Activated naive CD8-positive, alpha-beta T cell (primary cell): ENCODE measurements at regions not wholly inside any gene's neighbourhood (a gene's known extent, or its start where the extent isn't known, plus 50 kb on each side); places are given as distances from the start of the nearest gene placed in this dataset.

Source experiments
- H3K27ac Mint-ChIP-seq: one replicate; pipeline ENCODE4 v1.8.0; 2021; ENCODE audit warnings: mixed read lengths
- H3K27me3 Mint-ChIP-seq: one replicate; pipeline ENCODE4 v1.8.0; 2021; ENCODE audit warnings: mixed read lengths
- H3K36me3 Mint-ChIP-seq: one replicate; pipeline ENCODE4 v1.8.0; 2021; ENCODE audit warnings: mixed read lengths
- H3K4me1 Mint-ChIP-seq: one replicate; pipeline ENCODE4 v1.8.0; 2021; ENCODE audit warnings: low read depth, mixed read lengths
- H3K4me3 Mint-ChIP-seq: one replicate; pipeline ENCODE4 v1.8.0; 2021; ENCODE audit warnings: mild to moderate bottlenecking, mixed read lengths
- H3K9me3 Mint-ChIP-seq: one replicate; pipeline ENCODE4 v1.8.0; 2021; ENCODE audit warnings: low read depth, mixed read lengths

GRCh38 chr3:13200465-13200864, 127.2 kb upstream of the IQSEC1 start:
- no peaks in the 10 kb centered on the region for H3K36me3 Mint-ChIP-seq
- peaks cover 13% of the 10 kb centered on the region for H3K4me1 Mint-ChIP-seq
- H3K4me3 Mint-ChIP-seq, result no peak overlapping the region
- H3K27me3 Mint-ChIP-seq, result peaks cover 13% of the 10 kb centered on the region
- no peaks in the 10 kb centered on the region for H3K9me3 Mint-ChIP-seq
- H3K27ac Mint-ChIP-seq, result no peak overlapping the region

GRCh38 chr3:13199899-13200451, 126.7 kb upstream of the IQSEC1 start:
- Mint-ChIP-seq H3K36me3 (no peaks in the 10 kb centered on the region), H3K4me3 (no peak overlapping the region), H3K9me3 (no peaks in the 10 kb centered on the region), H3K27me3 (peaks cover 9% of the 10 kb centered on the region), H3K4me1 (peaks cover 14% of the 10 kb centered on the region), H3K27ac (no peak overlapping the region)

DNA sequence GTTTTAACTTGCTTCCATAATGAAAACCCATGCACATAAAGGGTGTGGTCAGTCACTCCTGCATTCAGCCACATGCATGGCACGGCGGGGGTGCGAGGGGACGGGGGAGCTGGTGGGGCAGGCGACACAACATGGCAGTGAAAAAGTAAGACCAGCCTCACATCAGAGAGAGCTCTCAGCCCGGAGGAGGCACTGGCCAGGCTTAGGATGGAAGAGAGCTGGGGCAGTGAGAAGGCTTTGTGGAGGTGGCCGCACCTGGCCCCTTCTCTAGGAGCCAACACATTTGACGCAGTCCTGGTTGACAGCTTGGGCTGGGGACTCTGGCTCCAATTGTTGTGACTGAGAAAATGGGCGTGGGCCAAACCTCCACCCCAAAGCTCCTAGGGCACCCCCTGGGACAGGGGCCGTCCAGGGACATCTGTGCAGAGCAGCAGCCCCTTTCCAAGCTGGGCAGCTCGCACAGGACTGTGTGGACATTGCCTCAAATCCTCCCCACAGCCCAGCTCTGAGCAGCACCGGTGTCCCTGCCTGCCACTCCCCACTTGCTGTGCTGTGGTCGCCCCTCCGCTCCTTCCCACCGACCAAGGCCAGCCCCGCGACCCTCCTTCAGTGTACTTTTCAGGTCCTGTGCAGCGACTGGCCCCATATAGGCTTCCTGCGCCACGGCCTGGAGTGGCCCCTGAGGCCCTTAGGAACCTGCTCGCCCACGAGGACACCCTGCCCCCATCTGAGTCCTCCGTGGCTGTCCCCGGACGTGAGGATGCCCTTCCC, 126.0 kb upstream of the IQSEC1 start:
- H3K27ac Mint-ChIP-seq, result no peak overlapping the region
- H3K9me3 Mint-ChIP-seq, result no peaks in the 10 kb centered on the region
- peaks cover 11% of the 10 kb centered on the region for H3K4me1 Mint-ChIP-seq
- H3K4me3 Mint-ChIP-seq, result no peak overlapping the region
- peaks cover 8% of the 10 kb centered on the region for H3K27me3 Mint-ChIP-seq
- H3K36me3 Mint-ChIP-seq, result no peaks in the 10 kb centered on the region

- Mint-ChIP-seq H3K9me3 (no peaks in the 10 kb centered on the region), H3K27ac (no peak overlapping the region), H3K36me3 (no peaks in the 10 kb centered on the region), H3K27me3 (peaks cover 8% of the 10 kb centered on the region), H3K4me1 (peaks cover 11% of the 10 kb centered on the region), H3K4me3 (no peak overlapping the region)
Observed at GRCh38 chr3:13198264-13198879, 125.1 kb upstream of the IQSEC1 start.

GRCh38 chr3:13197795-13198194, 124.6 kb upstream of the IQSEC1 start:
- Mint-ChIP-seq H3K27ac (no peak overlapping the region), H3K4me3 (no peak overlapping the region), H3K4me1 (peaks cover 11% of the 10 kb centered on the region)

GRCh38 chr3:13197281-13197680, 124.1 kb upstream of the IQSEC1 start:
- no peak overlapping the region for H3K4me3 Mint-ChIP-seq
- no peaks in the 10 kb centered on the region for H3K36me3 Mint-ChIP-seq
- no peak overlapping the region for H3K27ac Mint-ChIP-seq
- no peaks in the 10 kb centered on the region for H3K9me3 Mint-ChIP-seq
- peaks cover 3% of the 10 kb centered on the region for H3K27me3 Mint-ChIP-seq
- peaks cover 11% of the 10 kb centered on the region for H3K4me1 Mint-ChIP-seq

More at GRCh38 chr3:13197795-13198194, 124.6 kb upstream of the IQSEC1 start:
- Mint-ChIP-seq H3K27me3 (peaks cover 4% of the 10 kb centered on the region), H3K36me3 (no peaks in the 10 kb centered on the region), H3K9me3 (no peaks in the 10 kb centered on the region)

DNA sequence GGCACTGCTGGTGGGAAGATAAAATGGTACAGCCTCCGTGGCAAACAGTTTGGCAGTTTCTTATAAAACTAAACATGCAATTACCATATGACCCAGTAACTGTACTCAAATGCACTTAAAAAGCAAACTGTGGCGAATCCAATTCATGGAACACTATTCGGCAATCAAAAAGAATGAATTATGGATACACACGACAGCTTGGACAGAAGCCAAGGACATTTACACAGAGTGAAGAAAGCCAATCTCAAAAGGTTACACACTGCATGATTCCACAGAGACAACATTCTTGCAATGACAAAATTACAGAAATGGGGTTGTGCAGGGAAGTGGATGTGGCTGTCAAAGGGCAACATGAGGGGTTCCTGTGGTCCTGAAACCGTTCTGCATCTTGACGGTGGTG, 122.1 kb upstream of the IQSEC1 start:
- H3K4me1 Mint-ChIP-seq, result peaks cover 13% of the 10 kb centered on the region
- H3K36me3 Mint-ChIP-seq, result peaks cover 2% of the 10 kb centered on the region
- H3K27ac Mint-ChIP-seq, result no peak overlapping the region
- no peaks in the 10 kb centered on the region for H3K9me3 Mint-ChIP-seq
- H3K27me3 Mint-ChIP-seq, result peaks cover 3% of the 10 kb centered on the region
- H3K4me3 Mint-ChIP-seq, result no peak overlapping the region

DNA sequence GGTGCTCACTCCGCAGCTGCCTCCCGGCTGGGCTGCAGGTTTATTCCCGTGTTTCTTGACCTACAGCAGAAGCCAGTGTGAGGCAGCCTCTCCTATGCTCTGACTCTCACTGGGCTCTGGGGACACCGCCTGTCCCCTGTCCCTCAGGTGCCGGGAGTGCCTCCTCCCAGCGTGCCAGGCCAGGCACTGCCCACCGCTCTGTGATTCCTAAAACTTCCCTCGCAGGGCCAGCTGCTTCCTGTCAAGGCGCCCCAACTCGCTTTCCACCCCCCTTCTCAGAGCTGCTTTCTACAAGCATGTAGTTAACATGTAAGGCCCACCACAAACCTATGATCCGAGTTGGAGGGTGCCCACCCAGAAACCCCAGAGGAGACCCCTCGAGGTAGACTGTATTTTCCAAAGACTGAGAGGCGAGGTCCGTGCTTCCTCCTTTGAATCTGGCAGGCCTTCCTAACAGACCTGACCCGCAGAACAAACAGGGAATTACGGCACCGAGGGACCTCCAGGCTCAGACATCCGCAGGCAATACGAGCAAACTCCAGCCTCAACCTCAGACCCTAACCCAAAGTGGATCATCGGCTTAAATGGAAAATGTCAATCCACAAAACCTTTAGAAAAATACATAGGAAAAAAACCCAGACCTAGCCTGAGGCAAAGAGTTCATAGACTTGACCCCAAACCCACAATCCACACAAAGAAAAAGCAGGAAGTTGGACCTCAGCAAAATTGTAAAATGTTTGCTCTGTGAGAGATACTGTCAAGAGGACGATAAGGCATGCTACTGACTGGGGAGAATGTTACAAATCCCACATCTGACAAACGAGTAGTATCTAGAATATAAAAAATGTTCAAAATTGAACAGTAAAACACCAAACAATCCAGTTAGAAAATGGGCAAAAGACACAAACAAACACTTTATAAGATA, 121.3 kb upstream of the IQSEC1 start:
- no peaks in the 10 kb centered on the region for H3K9me3 Mint-ChIP-seq
- no peak overlapping the region for H3K4me3 Mint-ChIP-seq
- no peak overlapping the region for H3K27ac Mint-ChIP-seq
- H3K36me3 Mint-ChIP-seq, result peaks cover 2% of the 10 kb centered on the region
- no peaks in the 10 kb centered on the region for H3K27me3 Mint-ChIP-seq
- peaks cover 18% of the 10 kb centered on the region for H3K4me1 Mint-ChIP-seq

GRCh38 chr3:13193320-13194284, 120.4 kb upstream of the IQSEC1 start:
- Mint-ChIP-seq H3K36me3 (peaks cover 2% of the 10 kb centered on the region), H3K27me3 (no peaks in the 10 kb centered on the region), H3K4me1 (peaks cover 24% of the 10 kb centered on the region), H3K9me3 (no peaks in the 10 kb centered on the region), H3K27ac (no peak overlapping the region), H3K4me3 (no peak overlapping the region)

DNA sequence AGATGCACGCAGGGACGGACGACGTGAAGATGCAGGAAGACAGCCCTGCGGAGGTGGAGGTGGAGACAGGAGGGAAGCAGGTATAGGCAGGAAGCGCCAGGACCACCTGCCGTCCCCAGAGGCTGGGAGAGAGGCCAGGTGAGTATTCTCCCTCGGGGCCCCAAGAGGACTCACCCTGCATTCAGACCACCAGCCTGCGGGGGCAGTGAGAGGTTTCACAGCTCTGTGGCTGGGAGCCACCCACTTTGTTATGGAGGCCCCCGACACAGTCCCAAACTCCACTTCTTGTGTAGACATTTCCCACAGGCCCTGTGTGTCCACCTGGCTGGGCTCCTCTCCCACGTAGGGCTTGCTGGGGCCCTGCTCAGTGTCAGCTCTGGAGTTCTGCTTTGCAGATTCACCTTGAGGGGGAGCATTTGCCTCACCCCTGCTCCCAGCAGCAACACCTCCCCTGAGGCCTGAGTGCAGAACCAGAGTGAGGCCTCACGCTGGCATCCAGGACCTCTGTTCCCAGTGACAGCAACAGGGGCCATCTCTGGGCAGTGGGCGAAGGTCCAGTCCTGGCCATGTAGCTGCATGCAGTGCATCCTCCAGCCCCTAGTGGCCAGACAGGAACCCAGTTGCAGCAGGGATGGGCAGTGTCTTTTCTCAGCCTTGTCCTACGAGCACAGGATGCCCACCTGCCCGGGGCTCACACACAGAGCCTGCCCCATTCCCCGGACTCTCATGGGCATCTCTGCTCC, 119.4 kb upstream of the IQSEC1 start:
- Mint-ChIP-seq H3K4me1 (peaks cover 24% of the 10 kb centered on the region), H3K4me3 (no peak overlapping the region), H3K9me3 (no peaks in the 10 kb centered on the region), H3K27me3 (no peaks in the 10 kb centered on the region), H3K36me3 (peaks cover 4% of the 10 kb centered on the region), H3K27ac (no peak overlapping the region)

DNA sequence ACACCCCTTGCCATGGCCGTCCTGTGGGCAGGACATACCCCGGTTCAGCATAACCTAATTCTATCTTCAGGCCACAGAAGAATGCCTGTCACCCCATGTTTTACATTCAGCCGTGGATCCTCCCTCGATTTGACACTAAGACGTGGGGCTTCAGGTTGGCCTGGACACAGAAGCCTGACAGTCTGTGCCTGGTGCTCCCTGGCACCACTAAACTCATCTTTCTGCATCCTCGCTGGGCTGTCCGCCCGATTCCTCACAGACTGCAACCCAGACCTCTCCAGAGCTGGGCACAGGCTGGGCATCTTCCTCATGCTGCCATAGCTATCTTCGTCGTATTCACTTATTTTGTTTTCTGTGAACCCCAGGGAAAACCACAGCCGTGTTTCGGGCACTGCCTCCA, 117.8 kb upstream of the IQSEC1 start:
- H3K4me3 Mint-ChIP-seq, result no peak overlapping the region
- H3K9me3 Mint-ChIP-seq, result no peaks in the 10 kb centered on the region
- H3K4me1 Mint-ChIP-seq, result peaks cover 19% of the 10 kb centered on the region
- H3K27me3 Mint-ChIP-seq, result peaks cover 2% of the 10 kb centered on the region
- no peak overlapping the region for H3K27ac Mint-ChIP-seq
- peaks cover 4% of the 10 kb centered on the region for H3K36me3 Mint-ChIP-seq

- no peak overlapping the region for H3K4me3 Mint-ChIP-seq
- peaks cover 4% of the 10 kb centered on the region for H3K36me3 Mint-ChIP-seq
- H3K4me1 Mint-ChIP-seq, result peaks cover 14% of the 10 kb centered on the region
- no peak overlapping the region for H3K27ac Mint-ChIP-seq
- no peaks in the 10 kb centered on the region for H3K9me3 Mint-ChIP-seq
- peaks cover 3% of the 10 kb centered on the region for H3K27me3 Mint-ChIP-seq
Observed at GRCh38 chr3:13190378-13190765, 117.1 kb upstream of the IQSEC1 start.

GRCh38 chr3:13189639-13190377, 116.6 kb upstream of the IQSEC1 start:
- no peak overlapping the region for H3K27ac Mint-ChIP-seq

More at GRCh38 chr3:13189639-13190377, 116.6 kb upstream of the IQSEC1 start:
- peaks cover 13% of the 10 kb centered on the region for H3K4me1 Mint-ChIP-seq
- peaks cover 4% of the 10 kb centered on the region for H3K36me3 Mint-ChIP-seq
- no peaks in the 10 kb centered on the region for H3K9me3 Mint-ChIP-seq
- H3K4me3 Mint-ChIP-seq, result peak overlapping the region; percentile 30
- peaks cover 5% of the 10 kb centered on the region for H3K27me3 Mint-ChIP-seq
